ENCODE measurements at regions not wholly inside any gene's neighbourhood (a gene's known extent, or its start where the extent isn't known, plus 50 kb on each side); places are given as distances from the start of the nearest gene placed in this dataset.

DNA sequence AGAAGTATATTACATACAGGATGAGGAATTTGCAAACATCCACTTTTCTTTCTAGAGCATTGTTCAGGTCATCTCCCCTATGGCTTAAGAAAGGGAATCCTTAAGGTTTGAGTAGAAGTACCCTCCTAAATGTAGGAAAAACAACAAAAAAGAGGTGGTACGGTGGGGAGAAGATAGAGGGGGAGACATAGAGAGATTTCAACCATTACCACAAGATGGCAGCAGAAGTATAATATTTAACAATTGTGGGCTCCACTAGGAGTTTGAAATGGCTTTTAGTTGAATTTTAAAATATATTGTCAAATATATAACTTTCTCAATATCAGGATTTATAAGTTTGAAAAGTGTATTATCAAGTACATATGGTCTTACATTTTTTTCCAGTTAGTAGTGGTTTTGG lies 72.7 kb upstream of the PRKG1 start:
- Histone ChIP-seq H3K4me3 (ENCODE audit: insufficient read depth, low read length, poor library complexity, severe bottlenecking) (no peak overlapping the region), H3K9ac (ENCODE audit: low read length) (no peak overlapping the region)

DNA sequence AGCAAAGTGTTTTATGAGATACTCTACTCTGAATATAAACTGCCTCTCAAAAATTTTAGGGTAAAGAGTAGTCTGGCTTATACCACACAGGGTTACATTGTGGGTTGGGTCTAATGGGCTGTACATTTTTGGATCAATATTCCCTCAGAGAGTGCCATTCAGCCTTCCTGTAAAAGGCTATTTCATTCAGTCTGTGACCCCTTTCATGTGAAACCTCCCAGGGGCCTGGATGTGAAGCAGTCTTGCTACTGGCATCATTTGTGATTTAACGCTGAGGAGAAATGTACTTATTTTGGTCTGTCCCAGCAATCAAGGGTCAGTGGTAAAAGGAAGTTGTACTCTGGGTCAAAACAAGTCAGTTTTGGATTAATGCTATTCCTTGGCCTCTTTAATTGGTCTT lies 71.8 kb upstream of the PRKG1 start:
- Histone ChIP-seq H3K27ac (ENCODE audit: low read depth, low read length) (no peak overlapping the region), H3K4me2 (ENCODE audit: low read depth, low read length, poor library complexity, severe bottlenecking) (no peak overlapping the region), H3K9ac (ENCODE audit: low read length) (no peak overlapping the region), H3K9me2 (replicated peaks; ENCODE audit: insufficient read depth, low read length) (no peaks in the 10 kb centered on the region), H3K9me3 (ENCODE audit: insufficient read depth, low read length) (no peaks in the 10 kb centered on the region), H3F3A (ENCODE audit: insufficient read depth) (no peaks in the 10 kb centered on the region), H3K27me3 (ENCODE audit: low read length) (no peaks in the 10 kb centered on the region), H3K36me3 (ENCODE audit: low read length) (no peaks in the 10 kb centered on the region), H2AFZ (ENCODE audit: low read depth, low read length, severe bottlenecking) (no peak overlapping the region), H3K4me3 (ENCODE audit: insufficient read depth, low read length, poor library complexity, severe bottlenecking) (no peak overlapping the region), H4K20me1 (ENCODE audit: low read depth, low read length) (no peaks in the 10 kb centered on the region), H3K79me2 (ENCODE audit: insufficient read depth, low read length) (no peaks in the 10 kb centered on the region)
- TF ChIP-seq, protein P1, sequence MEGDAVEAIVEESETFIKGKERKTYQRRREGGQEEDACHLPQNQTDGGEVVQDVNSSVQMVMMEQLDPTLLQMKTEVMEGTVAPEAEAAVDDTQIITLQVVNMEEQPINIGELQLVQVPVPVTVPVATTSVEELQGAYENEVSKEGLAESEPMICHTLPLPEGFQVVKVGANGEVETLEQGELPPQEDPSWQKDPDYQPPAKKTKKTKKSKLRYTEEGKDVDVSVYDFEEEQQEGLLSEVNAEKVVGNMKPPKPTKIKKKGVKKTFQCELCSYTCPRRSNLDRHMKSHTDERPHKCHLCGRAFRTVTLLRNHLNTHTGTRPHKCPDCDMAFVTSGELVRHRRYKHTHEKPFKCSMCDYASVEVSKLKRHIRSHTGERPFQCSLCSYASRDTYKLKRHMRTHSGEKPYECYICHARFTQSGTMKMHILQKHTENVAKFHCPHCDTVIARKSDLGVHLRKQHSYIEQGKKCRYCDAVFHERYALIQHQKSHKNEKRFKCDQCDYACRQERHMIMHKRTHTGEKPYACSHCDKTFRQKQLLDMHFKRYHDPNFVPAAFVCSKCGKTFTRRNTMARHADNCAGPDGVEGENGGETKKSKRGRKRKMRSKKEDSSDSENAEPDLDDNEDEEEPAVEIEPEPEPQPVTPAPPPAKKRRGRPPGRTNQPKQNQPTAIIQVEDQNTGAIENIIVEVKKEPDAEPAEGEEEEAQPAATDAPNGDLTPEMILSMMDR (IDR thresholded peaks at IDR 0.05; ENCODE audit: insufficient read depth, low read length, poor library complexity, severe bottlenecking): no peak
- TF ChIP-seq EZH2phosphoT487 (conservative IDR thresholded peaks at IDR 0.05; ENCODE audit: low read length): no peak

More for the DNA sequence above, 72.7 kb upstream of the PRKG1 start:
- H3K9me2 ChIP-seq (replicated peaks; ENCODE audit: insufficient read depth, low read length): no peaks in the 10 kb centered on the region
- H3K27me3 ChIP-seq (ENCODE audit: low read length): no peaks in the 10 kb centered on the region
- H2AFZ ChIP-seq (ENCODE audit: low read depth, low read length, severe bottlenecking): no peak overlapping the region
- TF ChIP-seq EZH2phosphoT487 (conservative IDR thresholded peaks at IDR 0.05; ENCODE audit: low read length): no peak
- TF ChIP-seq, protein P1 (IDR thresholded peaks at IDR 0.05; ENCODE audit: insufficient read depth, low read length, poor library complexity, severe bottlenecking): peak; percentile 35
- no peak overlapping the region for H3K4me2 ChIP-seq (ENCODE audit: low read depth, low read length, poor library complexity, severe bottlenecking)
- H4K20me1 ChIP-seq (ENCODE audit: low read depth, low read length): no peaks in the 10 kb centered on the region
- H3K27ac ChIP-seq (ENCODE audit: low read depth, low read length): no peak overlapping the region
- no peaks in the 10 kb centered on the region for H3K9me3 ChIP-seq (ENCODE audit: insufficient read depth, low read length)
- no peaks in the 10 kb centered on the region for H3K36me3 ChIP-seq (ENCODE audit: low read length)
- H3F3A ChIP-seq (ENCODE audit: insufficient read depth): no peaks in the 10 kb centered on the region
- H3K79me2 ChIP-seq (ENCODE audit: insufficient read depth, low read length): no peaks in the 10 kb centered on the region

DNA sequence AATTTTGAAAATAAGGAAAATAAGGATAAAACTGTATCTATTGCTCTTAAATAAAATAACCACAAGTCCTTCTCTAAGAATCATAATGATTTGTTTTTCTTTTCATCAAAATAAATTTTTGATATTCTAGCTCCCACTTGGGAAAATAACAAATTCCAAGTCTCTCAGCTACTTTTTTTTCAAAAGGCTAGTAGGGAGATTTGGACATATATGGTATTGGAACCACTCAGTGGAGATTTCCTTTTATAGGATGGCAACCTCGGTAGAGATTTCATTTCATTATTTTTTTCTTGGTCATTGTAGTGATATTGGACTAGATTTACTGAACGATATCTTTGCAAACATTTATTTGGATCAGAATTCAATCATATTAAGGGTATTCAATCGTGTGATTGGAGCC lies 69.5 kb upstream of the PRKG1 start:
- Histone ChIP-seq H3K27ac (ENCODE audit: low read depth, low read length) (no peak overlapping the region), H4K20me1 (ENCODE audit: low read depth, low read length) (no peaks in the 10 kb centered on the region), H3K9me3 (ENCODE audit: insufficient read depth, low read length) (no peaks in the 10 kb centered on the region), H3K79me2 (ENCODE audit: insufficient read depth, low read length) (no peaks in the 10 kb centered on the region), H3K4me2 (ENCODE audit: low read depth, low read length, poor library complexity, severe bottlenecking) (no peak overlapping the region), H3K4me3 (ENCODE audit: insufficient read depth, low read length, poor library complexity, severe bottlenecking) (no peak overlapping the region), H3K27me3 (ENCODE audit: low read length) (no peaks in the 10 kb centered on the region), H3K36me3 (ENCODE audit: low read length) (no peaks in the 10 kb centered on the region), H3F3A (ENCODE audit: insufficient read depth) (no peaks in the 10 kb centered on the region), H2AFZ (ENCODE audit: low read depth, low read length, severe bottlenecking) (no peak overlapping the region), H3K9me2 (replicated peaks; ENCODE audit: insufficient read depth, low read length) (no peaks in the 10 kb centered on the region), H3K9ac (ENCODE audit: low read length) (no peak overlapping the region)
- TF ChIP-seq, protein P1 (IDR thresholded peaks at IDR 0.05; ENCODE audit: insufficient read depth, low read length, poor library complexity, severe bottlenecking): no peak
- no peak for TF ChIP-seq EZH2phosphoT487 (conservative IDR thresholded peaks at IDR 0.05; ENCODE audit: low read length)

Measured in SU-DHL-6 (cell line).